PC-3 (cell line): ENCODE measurements at regions not wholly inside any gene's neighbourhood (a gene's known extent, or its start where the extent isn't known, plus 50 kb on each side); places are given as distances from the start of the nearest gene placed in this dataset.

Experiments
- ATAC-seq: fragments of 200-7000 bp; cut with Tn5 transposase; 2 replicates; pipeline ENCODE4 v1.9.1; 2020; ENCODE audit warnings: mild to moderate bottlenecking, moderate library complexity
- BruUV-seq: library from RNA; stranded (reverse); fragments of 400-500 nt; replicated peaks from 2 replicates; lab custom pipeline; 2021; lab: Mats Ljungman, UMichigan
- CTCF ChIA-PET: fragments of 300-600 bp; sonication (Branson Sonifier 250); formaldehyde crosslinking; loops from one replicate; lab custom pipeline; 2022; ENCODE audit warnings: antibody characterized with exemption; lab: Charles Lee
- POLR2A ChIA-PET: fragments of 300-600 bp; sonication (Branson Sonifier 250); formaldehyde crosslinking; loops from one replicate; lab custom pipeline; 2022; ENCODE audit warnings: antibody characterized with exemption; ENCODE audit not compliant: unreplicated experiment; lab: Charles Lee
- DNase-seq: peaks from one replicate; pipeline ENCODE4 v3.0.0-alpha.2; 2015
- H2AFZ ChIP-seq: fragments of 300-600 bp; sonication (generic); 2 replicates; pipeline ENCODE4 v1.6.0; 2016; ENCODE audit warnings: antibody characterized with exemption, low read length
- H3F3A ChIP-seq: fragments of 300-600 bp; sonication (generic); one replicate; pipeline ENCODE4 v1.6.0; 2017; ENCODE audit warnings: antibody characterized with exemption, low read length, control low read depth, mild to moderate bottlenecking; ENCODE audit not compliant: unreplicated experiment
- H3K27ac ChIP-seq: fragments of 300-600 bp; sonication (generic); 2 replicates; pipeline ENCODE4 v1.5.1; 2016; ENCODE audit warnings: mild to moderate bottlenecking, low read length
- H3K27me3 ChIP-seq: fragments of 300-600 bp; sonication (generic); 2 replicates; pipeline ENCODE4 v1.6.1; 2016; ENCODE audit warnings: low read length, mixed read lengths
- H3K36me3 ChIP-seq: fragments of 300-600 bp; sonication (generic); 2 replicates; pipeline ENCODE4 v1.6.1; 2016; ENCODE audit warnings: low read depth, mixed run types, low read length, mixed read lengths
- H3K4me1 ChIP-seq: fragments of 300-600 bp; sonication (generic); 2 replicates; pipeline ENCODE4 v1.5.1; 2016; ENCODE audit warnings: low read length; ENCODE audit not compliant: insufficient read depth
- H3K4me2 ChIP-seq: fragments of 300-600 bp; sonication (generic); 2 replicates; pipeline ENCODE4 v1.6.0; 2016; ENCODE audit warnings: low read length
- H3K4me3 ChIP-seq: fragments of 300-600 bp; sonication (generic); 2 replicates; pipeline ENCODE4 v1.5.1; 2016; ENCODE audit warnings: mild to moderate bottlenecking, low read length, mixed read lengths
- H3K79me2 ChIP-seq: fragments of 300-600 bp; sonication (generic); 2 replicates; pipeline ENCODE4 v1.6.1; 2017; ENCODE audit warnings: low read length, mixed read lengths
- H3K9ac ChIP-seq: fragments of 300-600 bp; sonication (generic); 2 replicates; pipeline ENCODE4 v1.6.0; 2016; ENCODE audit warnings: mild to moderate bottlenecking, low read length
- H3K9me2 ChIP-seq: fragments of 300-600 bp; sonication (generic); replicated peaks from 2 replicates; pipeline ENCODE4 v1.6.1; 2016; ENCODE audit warnings: mixed run types, low read length, mixed read lengths
- H3K9me3 ChIP-seq: fragments of 300-600 bp; sonication (generic); 2 replicates; pipeline ENCODE4 v1.6.1; 2016; ENCODE audit warnings: low read length, mixed read lengths
- H4K20me1 ChIP-seq: fragments of 300-600 bp; sonication (generic); 2 replicates; pipeline ENCODE4 v1.6.1; 2016; ENCODE audit warnings: low read length, mixed read lengths
- EZH2 ChIP-seq: fragments of 300-600 bp; sonication (generic); IDR thresholded peaks from one replicate; pipeline ENCODE4 v1.6.1; 2017; ENCODE audit warnings: antibody characterized with exemption, mild to moderate bottlenecking, low read length; ENCODE audit not compliant: unreplicated experiment
- EZH2phosphoT487 ChIP-seq: fragments of 300-600 bp; sonication (generic); IDR thresholded peaks from 2 replicates; pipeline ENCODE4 v1.6.1; 2018; ENCODE audit warnings: mild to moderate bottlenecking, antibody characterized with exemption, low read length, borderline replicate concordance
- intact Hi-C: fragments of 100-400 bp; cut with micrococcal nuclease; formaldehyde crosslinking; loops from 2 replicates; pipeline ENCODE4 v1.9.0; 2023
- TF ChIP-seq, protein P1 (sequence below): fragments of 300-600 bp; sonication (generic); conservative IDR thresholded peaks from 2 replicates; pipeline ENCODE4 v1.5.1; 2017; ENCODE audit warnings: antibody characterized with exemption, low read depth, mild to moderate bottlenecking, low read length

DNA sequence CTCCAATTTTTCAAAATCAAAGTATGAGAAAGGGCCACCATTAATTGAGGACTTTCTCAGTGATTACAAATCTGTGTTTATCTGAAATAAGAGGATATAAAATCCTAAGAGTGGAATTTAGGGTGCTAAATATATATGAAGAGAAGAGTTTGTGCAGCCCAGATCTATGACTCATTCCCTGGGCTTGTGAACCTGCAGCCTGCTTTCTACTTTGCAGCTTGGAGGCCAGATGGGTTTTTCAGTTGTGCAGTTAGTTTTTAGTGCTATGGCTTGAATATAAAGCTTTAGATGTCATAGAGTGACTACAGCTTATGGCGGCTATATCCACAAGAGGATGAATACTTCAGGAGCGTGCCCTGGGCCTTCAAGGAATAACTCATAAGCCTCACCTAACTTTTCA, 1391.1 kb downstream of the FSTL5 start:
- TF ChIP-seq, protein P1, sequence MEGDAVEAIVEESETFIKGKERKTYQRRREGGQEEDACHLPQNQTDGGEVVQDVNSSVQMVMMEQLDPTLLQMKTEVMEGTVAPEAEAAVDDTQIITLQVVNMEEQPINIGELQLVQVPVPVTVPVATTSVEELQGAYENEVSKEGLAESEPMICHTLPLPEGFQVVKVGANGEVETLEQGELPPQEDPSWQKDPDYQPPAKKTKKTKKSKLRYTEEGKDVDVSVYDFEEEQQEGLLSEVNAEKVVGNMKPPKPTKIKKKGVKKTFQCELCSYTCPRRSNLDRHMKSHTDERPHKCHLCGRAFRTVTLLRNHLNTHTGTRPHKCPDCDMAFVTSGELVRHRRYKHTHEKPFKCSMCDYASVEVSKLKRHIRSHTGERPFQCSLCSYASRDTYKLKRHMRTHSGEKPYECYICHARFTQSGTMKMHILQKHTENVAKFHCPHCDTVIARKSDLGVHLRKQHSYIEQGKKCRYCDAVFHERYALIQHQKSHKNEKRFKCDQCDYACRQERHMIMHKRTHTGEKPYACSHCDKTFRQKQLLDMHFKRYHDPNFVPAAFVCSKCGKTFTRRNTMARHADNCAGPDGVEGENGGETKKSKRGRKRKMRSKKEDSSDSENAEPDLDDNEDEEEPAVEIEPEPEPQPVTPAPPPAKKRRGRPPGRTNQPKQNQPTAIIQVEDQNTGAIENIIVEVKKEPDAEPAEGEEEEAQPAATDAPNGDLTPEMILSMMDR: no peak
- TF ChIP-seq EZH2 (no peak), EZH2phosphoT487 (no peak)
- Histone ChIP-seq H3K9me3 (no peaks in the 10 kb centered on the region), H3F3A (no peaks in the 10 kb centered on the region), H3K36me3 (no peaks in the 10 kb centered on the region), H3K9me2 (no peaks in the 10 kb centered on the region), H3K27ac (no peak overlapping the region), H3K4me3 (no peak overlapping the region), H3K79me2 (no peaks in the 10 kb centered on the region), H2AFZ (no peak overlapping the region), H3K4me2 (no peak overlapping the region), H3K9ac (no peak overlapping the region), H3K4me1 (no peaks in the 10 kb centered on the region), H4K20me1 (no peaks in the 10 kb centered on the region), H3K27me3 (no peaks in the 10 kb centered on the region)
- ATAC-seq: peak; percentile 57; the same call in 1 of the 2 replicates
- intact Hi-C loops: no loop called here
- no TSS peak for BruUV-seq
- no peak for DNase-seq
- CTCF ChIA-PET: no interaction called here
- POLR2A ChIA-PET: no interaction called here

DNA sequence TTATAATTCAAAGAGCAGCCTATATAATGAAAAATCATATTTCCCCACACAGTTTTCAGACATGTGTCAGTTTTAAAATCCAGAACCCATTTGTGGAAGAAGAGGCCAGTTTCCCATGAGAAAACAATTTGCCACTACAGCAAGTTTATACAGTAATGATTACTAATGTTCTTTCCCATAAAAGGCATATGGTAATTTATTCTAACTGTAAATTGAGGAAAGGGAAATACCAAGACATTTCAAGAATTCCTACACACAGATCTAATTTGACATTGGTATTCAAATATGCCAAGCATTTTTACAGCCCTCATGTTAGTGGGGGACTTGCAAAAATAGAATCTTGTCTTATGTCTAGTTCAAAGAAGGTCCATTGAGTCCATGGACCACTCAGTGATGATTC, 1368.6 kb downstream of the FSTL5 start:
- ATAC-seq: no peak
- no peaks in the 10 kb centered on the region for H3K9me2 ChIP-seq
- H3K9ac ChIP-seq: no peak overlapping the region
- H3K79me2 ChIP-seq: no peaks in the 10 kb centered on the region
- no peaks in the 10 kb centered on the region for H4K20me1 ChIP-seq
- ChIA-PET CTCF (no interaction called here), POLR2A (no interaction called here)
- H3K36me3 ChIP-seq: no peaks in the 10 kb centered on the region
- H3K27me3 ChIP-seq: no peaks in the 10 kb centered on the region
- intact Hi-C loops: no loop called here
- H3F3A ChIP-seq: no peaks in the 10 kb centered on the region
- H3K27ac ChIP-seq: no peak overlapping the region
- no peak overlapping the region for H3K4me2 ChIP-seq
- no peak for DNase-seq
- H3K4me3 ChIP-seq: no peak overlapping the region
- H2AFZ ChIP-seq: no peak overlapping the region
- peaks cover 10% of the 10 kb centered on the region; the same call in 1 of the 2 replicates for H3K9me3 ChIP-seq
- no peak for TF ChIP-seq EZH2phosphoT487
- TF ChIP-seq, protein P1: no peak
- BruUV-seq: no TSS peak
- H3K4me1 ChIP-seq: no peaks in the 10 kb centered on the region

DNA sequence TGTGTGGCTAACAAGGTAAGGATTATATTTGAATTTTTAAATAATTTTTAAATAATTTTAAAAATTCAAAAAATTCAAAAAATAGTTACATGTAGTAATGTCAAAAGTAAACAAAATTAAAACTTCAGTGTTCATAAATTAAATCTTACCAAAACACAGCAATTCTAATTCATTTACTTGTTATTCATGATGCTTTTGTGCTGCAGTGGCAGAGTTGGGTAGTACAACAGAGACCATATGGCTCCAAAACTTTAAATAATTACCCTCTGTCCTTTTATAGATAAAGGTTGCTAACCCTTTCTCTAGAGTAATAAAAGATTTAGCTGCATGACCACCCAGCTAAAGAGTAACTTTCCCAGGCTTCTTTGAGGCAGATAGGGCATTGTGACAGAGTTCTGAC, 1355.6 kb downstream of the FSTL5 start:
- H3K27ac ChIP-seq: no peak overlapping the region
- ChIA-PET CTCF (no interaction called here), POLR2A (no interaction called here)
- H3K27me3 ChIP-seq: no peaks in the 10 kb centered on the region
- H3K36me3 ChIP-seq: no peaks in the 10 kb centered on the region
- H3K79me2 ChIP-seq: no peaks in the 10 kb centered on the region
- H3K4me2 ChIP-seq: no peak overlapping the region
- TF ChIP-seq EZH2phosphoT487: no peak
- TF ChIP-seq EZH2: no peak
- TF ChIP-seq, protein P1: no peak
- H3K4me3 ChIP-seq: no peak overlapping the region
- no peaks in the 10 kb centered on the region for H3K9me3 ChIP-seq
- BruUV-seq: no TSS peak
- no peaks in the 10 kb centered on the region for H3K9me2 ChIP-seq
- no peaks in the 10 kb centered on the region for H3K4me1 ChIP-seq
- H3F3A ChIP-seq: no peaks in the 10 kb centered on the region
- ATAC-seq: no peak
- no peak for DNase-seq
- H2AFZ ChIP-seq: no peak overlapping the region
- H4K20me1 ChIP-seq: no peaks in the 10 kb centered on the region
- H3K9ac ChIP-seq: no peak overlapping the region
- intact Hi-C loops: no loop called here
